ENCODE measurements at regions not wholly inside any gene's neighbourhood (a gene's known extent, or its start where the extent isn't known, plus 50 kb on each side); places are given as distances from the start of the nearest gene placed in this dataset.

- TF ChIP-seq CTCF (IDR thresholded peaks at IDR 0.05), result no peak
- no peak for TF ChIP-seq POLR2A (IDR thresholded peaks at IDR 0.05)
These were observed 175.3 kb upstream of the FAM20A start for GRCh38 chr17:68776451-68776850.

All from heart left ventricle (tissue), 13 donors.